ENCODE measurements at regions not wholly inside any gene's neighbourhood (a gene's known extent, or its start where the extent isn't known, plus 50 kb on each side); places are given as distances from the start of the nearest gene placed in this dataset.

DNA sequence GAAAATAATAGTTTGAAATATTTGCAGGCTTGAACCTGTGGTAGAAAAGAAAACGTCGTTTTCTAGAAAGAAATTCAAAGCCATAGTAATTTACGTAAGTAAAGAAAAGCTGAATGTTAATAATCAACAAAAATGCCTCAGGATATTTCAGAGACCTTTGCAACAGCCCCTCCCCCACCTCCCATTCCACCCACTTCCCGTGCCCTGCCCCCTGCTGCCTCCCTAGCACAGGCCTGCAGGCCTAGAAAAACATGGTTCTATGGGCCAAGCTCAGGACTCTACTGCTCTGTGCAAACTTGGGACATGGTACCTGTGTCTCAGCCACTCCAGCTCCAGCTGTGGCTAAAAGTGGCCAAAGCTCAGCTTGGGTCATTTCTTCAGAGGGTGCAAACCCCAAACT is 223.4 kb upstream of the RBMY1B start:
- no peak for ATAC-seq (replicated peaks in 6 of 8)
- in situ Hi-C loops (cut with MboI; ENCODE audit: low pct_unique_long_range_greater_than_20kb in 2 of 9, low sequenced_read_pairs in 9 of 9, unreplicated experiment in 9 of 9) = no loop called here
- 29 to 76% methylated on average over 2 to 3 of the region's 4 CpGs; no CpG with 5 or more reads in 8 of the 10 experiments for WGBS, 10 experiments
- H3K4me1 ChIP-seq (replicated peaks in 1 of 2) = no peaks in the 10 kb centered on the region
- no peak overlapping the region for H3K4me3 ChIP-seq
- H3K27ac ChIP-seq = no peak overlapping the region

DNA sequence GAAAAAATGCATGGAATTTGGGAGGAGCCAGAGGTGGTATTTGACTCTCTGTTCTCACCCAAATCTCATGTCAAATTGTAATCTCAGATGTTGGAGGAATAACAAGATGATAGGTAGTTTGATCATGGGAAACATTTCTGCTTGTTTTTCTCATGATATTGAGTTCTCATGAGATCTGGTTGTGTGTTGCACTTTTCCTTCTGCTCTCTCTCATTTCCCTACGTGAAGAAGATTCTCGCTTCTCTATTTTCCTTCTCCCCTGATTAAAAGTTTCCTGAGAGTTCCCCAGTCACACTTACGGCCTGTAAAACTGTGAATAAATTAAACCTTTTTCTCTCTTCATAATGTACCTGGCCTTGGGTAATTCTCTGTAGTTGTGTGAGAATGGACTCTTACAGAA is 222.2 kb upstream of the RBMY1B start:
- Histone ChIP-seq H3K4me1 (replicated peaks in 1 of 2) (no peaks in the 10 kb centered on the region), H3K4me3 (no peak overlapping the region), H3K27ac (no peak overlapping the region)
- no peak for ATAC-seq (replicated peaks in 6 of 8)
- 0 to 100% (median 44%) methylated on average over 1 to 2 of the region's 3 CpGs; no CpG with 5 or more reads in 6 of the 10 experiments for WGBS, 10 experiments
- in situ Hi-C loops (cut with MboI; ENCODE audit: low pct_unique_long_range_greater_than_20kb in 2 of 9, low sequenced_read_pairs in 9 of 9, unreplicated experiment in 9 of 9) = no loop called here

GRCh38 chrY:21295206-21295605 is 215.9 kb upstream of the RBMY1B start:
- ATAC-seq (replicated peaks in 6 of 8) = no peak
- 67% methylated on average over 1 of the region's 2 CpGs; no CpG with 5 or more reads in 9 of the 10 experiments for WGBS, 10 experiments
- in situ Hi-C loops (cut with MboI; ENCODE audit: low pct_unique_long_range_greater_than_20kb in 2 of 9, low sequenced_read_pairs in 9 of 9, unreplicated experiment in 9 of 9) = no loop called here
- no peak overlapping the region for H3K4me3 ChIP-seq
- no peaks in the 10 kb centered on the region for H3K4me1 ChIP-seq (replicated peaks in 1 of 2)
- no peak overlapping the region for H3K27ac ChIP-seq

DNA sequence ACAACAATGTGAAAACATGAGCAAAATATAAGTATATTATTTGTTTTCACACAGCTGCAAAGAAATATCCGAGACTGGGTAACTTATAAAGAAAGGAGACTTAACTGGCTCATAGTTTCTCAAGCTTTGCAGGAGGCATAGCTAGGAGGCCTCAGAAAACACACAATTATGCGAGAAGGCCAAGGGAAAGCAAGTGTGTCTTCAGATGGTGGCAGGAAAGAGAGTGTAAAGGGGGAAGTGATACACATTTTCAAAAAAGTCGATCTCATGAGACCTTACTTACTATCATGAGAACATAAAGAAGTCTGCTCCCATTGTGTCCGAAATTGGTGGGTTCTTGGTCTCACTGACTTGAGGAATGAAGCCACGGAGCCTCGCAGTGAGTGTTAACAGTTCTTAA is 208.9 kb upstream of the RBMY1B start:
- in situ Hi-C loops (cut with MboI; ENCODE audit: low pct_unique_long_range_greater_than_20kb in 2 of 9, low sequenced_read_pairs in 9 of 9, unreplicated experiment in 9 of 9) = no loop called here
- Histone ChIP-seq H3K27ac (no peak overlapping the region), H3K4me1 (replicated peaks in 1 of 2) (no peaks in the 10 kb centered on the region), H3K4me3 (no peak overlapping the region)
- 0 to 81% (median 0%) methylated on average over 1 to 5 of the region's 6 CpGs; no CpG with 5 or more reads in 5 of the 10 experiments for WGBS, 10 experiments
- no peak for ATAC-seq (replicated peaks in 6 of 8)

- no peak overlapping the region for H3K27ac ChIP-seq
- in situ Hi-C loops (cut with MboI; ENCODE audit: low pct_unique_long_range_greater_than_20kb in 2 of 9, low sequenced_read_pairs in 9 of 9, unreplicated experiment in 9 of 9) = no loop called here
- no peak for ATAC-seq (replicated peaks in 6 of 8)
- H3K4me1 ChIP-seq (replicated peaks in 1 of 2) = no peaks in the 10 kb centered on the region
- H3K4me3 ChIP-seq = no peak overlapping the region
Observed at GRCh38 chrY:21315366-21315765, 195.8 kb upstream of the RBMY1B start.

Data from motor neuron (in vitro differentiated cells).